Endothelial cell of umbilical vein (primary cell): ENCODE measurements at regions not wholly inside any gene's neighbourhood (a gene's known extent, or its start where the extent isn't known, plus 50 kb on each side); places are given as distances from the start of the nearest gene placed in this dataset.

Source experiments
- BruUV-seq: library from RNA; stranded (reverse); fragments of 400-500 nt; replicated peaks from 2 replicates; lab custom pipeline; 2021; lab: Mats Ljungman, UMichigan
- CTCF ChIA-PET: fragments of 300-600, 350-600 bp; sonication (Branson Sonifier 250); formaldehyde crosslinking; loops from one replicate; lab custom pipeline; 2021; ENCODE audit warnings: antibody characterized with exemption, inconsistent platforms; lab: Charles Lee
- POLR2A ChIA-PET: fragments of 300-600, 350-600 bp; sonication (Branson Sonifier 250); formaldehyde crosslinking; loops from one replicate; lab custom pipeline; 2021; ENCODE audit warnings: antibody characterized with exemption, inconsistent platforms; lab: Charles Lee
- DNase-seq: peaks from one replicate; pipeline ENCODE4 v3.0.0-alpha.2; 2011; ENCODE audit warnings: low read depth, low spot score
- FAIRE-seq: peaks from 2 replicates; lab custom pipeline; 2011; peaks lifted over from hg19 to GRCh38; lab: Jason Lieb, UNC
- H2AFZ ChIP-seq: 2 replicates; pipeline ENCODE4 v1.6.0; 2012; ENCODE audit warnings: low read depth, low read length, control low read depth, inconsistent platforms
- H3K27ac ChIP-seq: 2 replicates; pipeline ENCODE4 v1.5.1; 2011; ENCODE audit warnings: low read depth, mild to moderate bottlenecking, control low read depth, low read length, moderate library complexity; ENCODE audit not compliant: insufficient read depth
- H3K27me3 ChIP-seq, 2 experiments: 2 replicates each; pipeline versions ENCODE4 v1.6.0 to v1.6.1; 2011; ENCODE audit warnings: low read length in 2 of 2, mixed read lengths in 1 of 2; ENCODE audit not compliant: control insufficient read depth in 2 of 2, insufficient read depth in 2 of 2
- H3K36me3 ChIP-seq, 2 experiments: 2 replicates in 1 of 2; 3 replicates in 1 of 2; pipeline ENCODE4 v1.5.1; 2011; ENCODE audit warnings: low read length in 2 of 2, mild to moderate bottlenecking in 1 of 2, moderate library complexity in 1 of 2; ENCODE audit not compliant: control insufficient read depth in 2 of 2, insufficient read depth in 2 of 2; ENCODE audit errors: extremely low read depth in 1 of 2
- H3K4me1 ChIP-seq: 3 replicates; pipeline ENCODE4 v1.5.1; 2011; ENCODE audit warnings: mild to moderate bottlenecking, low read length; ENCODE audit not compliant: control insufficient read depth, insufficient read depth; ENCODE audit errors: extremely low read depth
- H3K4me2 ChIP-seq: 2 replicates; pipeline ENCODE4 v1.6.1; 2011; ENCODE audit warnings: low read length, control low read depth, mixed read lengths; ENCODE audit not compliant: insufficient read depth
- H3K4me3 ChIP-seq, 3 experiments: fragments of 200-600 bp in 1 of 3; sonication (generic), shearing (Covaris generic) in 1 of 3; replicated peaks in 1 of 3; 2 replicates each; pipeline ENCODE4 v1.5.1; 2011 to 2016; ENCODE audit warnings: control low read depth in 3 of 3, low read length in 3 of 3, mild to moderate bottlenecking in 2 of 3, inconsistent platforms in 1 of 3, low read depth in 1 of 3, moderate library complexity in 1 of 3; ENCODE audit not compliant: insufficient read depth in 1 of 3
- H3K79me2 ChIP-seq: 2 replicates; pipeline ENCODE4 v1.6.0; 2012; ENCODE audit warnings: low read length, inconsistent platforms; ENCODE audit not compliant: control insufficient read depth, insufficient read depth
- H3K9ac ChIP-seq: replicated peaks from 2 replicates; pipeline ENCODE3; 2011; ENCODE audit warnings: low read length, control low read depth; ENCODE audit not compliant: insufficient read depth; ENCODE audit errors: extremely low read depth
- H3K9me1 ChIP-seq: replicated peaks from 3 replicates; pipeline ENCODE4 v1.6.0; 2011; ENCODE audit warnings: mild to moderate bottlenecking, low read length; ENCODE audit not compliant: control insufficient read depth, insufficient read depth; ENCODE audit errors: extremely low read depth
- H3K9me3 ChIP-seq: replicated peaks from 2 replicates; pipeline ENCODE4 v1.5.1; 2012; ENCODE audit warnings: low read length, inconsistent platforms; ENCODE audit not compliant: control insufficient read depth, insufficient read depth
- H4K20me1 ChIP-seq: replicated peaks from 2 replicates; pipeline ENCODE3; 2011; ENCODE audit warnings: mild to moderate bottlenecking, low read length; ENCODE audit not compliant: control insufficient read depth, insufficient read depth; ENCODE audit errors: extremely low read depth
- EZH2 ChIP-seq: IDR thresholded peaks from 2 replicates; pipeline ENCODE4 v1.6.1; 2012; ENCODE audit warnings: borderline replicate concordance, low read depth, mild to moderate bottlenecking, moderate library complexity, low read length, inconsistent platforms; ENCODE audit not compliant: severe bottlenecking
- FOS ChIP-seq: IDR thresholded peaks from 2 replicates; pipeline ENCODE4 v1.6.1; 2011; ENCODE audit warnings: mild to moderate bottlenecking, low read length, moderate library complexity, borderline replicate concordance; ENCODE audit not compliant: insufficient read depth
- GATA2 ChIP-seq: IDR thresholded peaks from 2 replicates; pipeline ENCODE4 v1.7.0; 2011; ENCODE audit warnings: low read depth, mild to moderate bottlenecking, moderate library complexity, mixed read lengths, low read length; ENCODE audit not compliant: insufficient read length, insufficient read depth
- JUN ChIP-seq: IDR thresholded peaks from 2 replicates; pipeline ENCODE4 v1.6.1; 2011; ENCODE audit warnings: borderline replicate concordance, low read depth; ENCODE audit not compliant: insufficient read length, insufficient read depth
- MYC ChIP-seq: IDR thresholded peaks from one replicate; pipeline ENCODE4 v1.6.1; 2011; ENCODE audit warnings: mild to moderate bottlenecking, low read depth, low read length
- POLR2A ChIP-seq: IDR thresholded peaks from 2 replicates; pipeline ENCODE4 v1.6.1; 2012; ENCODE audit warnings: low read depth, mild to moderate bottlenecking, control low read depth, low read length
- POLR2AphosphoS5 ChIP-seq: IDR thresholded peaks from 2 replicates; pipeline ENCODE4 v1.6.1; 2012; ENCODE audit warnings: low read depth, mild to moderate bottlenecking, control low read depth, low read length, moderate library complexity; ENCODE audit not compliant: insufficient read depth
- dilution Hi-C: fragments of 300-500 bp; cut with MboI; formaldehyde crosslinking; loops from one replicate; pipeline ENCODE4 v1.15.0; 2019; ENCODE audit warnings: low sequenced_read_pairs; ENCODE audit not compliant: extremely low pct_ligation_motif_present
- intact Hi-C: fragments of 100-400 bp; cut with micrococcal nuclease; formaldehyde crosslinking; loops from one replicate; pipeline ENCODE4 v1.10.0; 2022
- TF ChIP-seq, protein P1 (sequence below), 2 donors: IDR thresholded peaks; 1 replicate in 1 of 2; 2 replicates in 1 of 2; pipeline ENCODE4 v1.5.1; 2011; ENCODE audit warnings: low read length in 2 of 2, mild to moderate bottlenecking in 2 of 2, moderate library complexity in 2 of 2, control low read depth in 1 of 2, inconsistent platforms in 1 of 2, low read depth in 1 of 2; ENCODE audit not compliant: insufficient read depth in 1 of 2; ENCODE audit errors: extremely low read depth in 1 of 2
- TF ChIP-seq, protein P2 (sequence below): IDR thresholded peaks from 2 replicates; pipeline ENCODE4 v1.6.1; 2011; ENCODE audit not compliant: insufficient read depth, insufficient read length

DNA sequence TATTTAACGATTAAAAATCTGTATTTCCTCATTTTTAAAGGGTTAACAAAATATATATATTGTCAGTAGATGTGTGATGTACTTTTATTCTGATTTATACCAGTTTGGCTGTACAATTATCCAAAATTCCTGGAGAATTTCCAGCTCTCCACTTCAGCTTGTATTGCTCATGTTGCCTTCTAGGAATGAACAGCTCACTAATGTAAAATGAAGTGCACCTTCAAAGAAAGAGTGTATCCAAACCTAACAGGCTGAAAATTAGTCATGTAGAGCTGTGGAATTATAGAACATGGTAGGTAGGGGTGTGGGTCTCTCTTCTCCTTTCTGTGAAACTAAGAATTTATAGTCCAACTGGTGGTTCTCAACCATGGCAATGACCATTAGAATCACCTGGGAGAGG, 362.0 kb downstream of the ETNK1 start:
- DNase-seq (no peak), FAIRE-seq (no peak)
- Histone ChIP-seq H2AFZ (no peak overlapping the region), H3K9me3 (no peaks in the 10 kb centered on the region), H4K20me1 (no peaks in the 10 kb centered on the region), H3K79me2 (no peaks in the 10 kb centered on the region), H3K27ac (no peak overlapping the region), H3K4me2 (no peak overlapping the region), H3K9ac (no peak overlapping the region), H3K9me1 (no peaks in the 10 kb centered on the region), H3K4me1 (no peaks in the 10 kb centered on the region), H3K4me3 (no peak overlapping the region), H3K27me3 (peaks cover 0 to 5% of the 10 kb centered on the region in 2 experiments), H3K36me3 (no peaks in the 10 kb centered on the region)
- ChIA-PET CTCF (no interaction called here), POLR2A (no interaction called here)
- dilution Hi-C loops (no loop called here), intact Hi-C loops (no loop called here)
- BruUV-seq = no TSS peak
- TF ChIP-seq POLR2A (no peak), EZH2 (no peak), POLR2AphosphoS5 (no peak), FOS (no peak), GATA2 (no peak), MYC (no peak), JUN (no peak)
- TF ChIP-seq, protein P1, sequence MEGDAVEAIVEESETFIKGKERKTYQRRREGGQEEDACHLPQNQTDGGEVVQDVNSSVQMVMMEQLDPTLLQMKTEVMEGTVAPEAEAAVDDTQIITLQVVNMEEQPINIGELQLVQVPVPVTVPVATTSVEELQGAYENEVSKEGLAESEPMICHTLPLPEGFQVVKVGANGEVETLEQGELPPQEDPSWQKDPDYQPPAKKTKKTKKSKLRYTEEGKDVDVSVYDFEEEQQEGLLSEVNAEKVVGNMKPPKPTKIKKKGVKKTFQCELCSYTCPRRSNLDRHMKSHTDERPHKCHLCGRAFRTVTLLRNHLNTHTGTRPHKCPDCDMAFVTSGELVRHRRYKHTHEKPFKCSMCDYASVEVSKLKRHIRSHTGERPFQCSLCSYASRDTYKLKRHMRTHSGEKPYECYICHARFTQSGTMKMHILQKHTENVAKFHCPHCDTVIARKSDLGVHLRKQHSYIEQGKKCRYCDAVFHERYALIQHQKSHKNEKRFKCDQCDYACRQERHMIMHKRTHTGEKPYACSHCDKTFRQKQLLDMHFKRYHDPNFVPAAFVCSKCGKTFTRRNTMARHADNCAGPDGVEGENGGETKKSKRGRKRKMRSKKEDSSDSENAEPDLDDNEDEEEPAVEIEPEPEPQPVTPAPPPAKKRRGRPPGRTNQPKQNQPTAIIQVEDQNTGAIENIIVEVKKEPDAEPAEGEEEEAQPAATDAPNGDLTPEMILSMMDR (IDR thresholded peaks at IDR 0.05; ENCODE audit: extremely low read depth in 1 of 2, insufficient read depth in 1 of 2, low read depth in 1 of 2, low read length in 2 of 2) = no peak
- TF ChIP-seq, protein P2, sequence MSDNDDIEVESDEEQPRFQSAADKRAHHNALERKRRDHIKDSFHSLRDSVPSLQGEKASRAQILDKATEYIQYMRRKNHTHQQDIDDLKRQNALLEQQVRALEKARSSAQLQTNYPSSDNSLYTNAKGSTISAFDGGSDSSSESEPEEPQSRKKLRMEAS = no peak
